NCI-H1930 (cell line): ENCODE measurements at regions not wholly inside any gene's neighbourhood (a gene's known extent, or its start where the extent isn't known, plus 50 kb on each side); places are given as distances from the start of the nearest gene placed in this dataset.
"Not testable (repeated sequence)": the region's sequence is repeated elsewhere in the genome, so short reads cannot be mapped to it uniquely, and the experiment has no call there.

Experiments
- DNase-seq, 2 experiments: peaks; one replicate each; lab custom pipeline; 2025; lab: John Stamatoyannopoulos, UW

DNA sequence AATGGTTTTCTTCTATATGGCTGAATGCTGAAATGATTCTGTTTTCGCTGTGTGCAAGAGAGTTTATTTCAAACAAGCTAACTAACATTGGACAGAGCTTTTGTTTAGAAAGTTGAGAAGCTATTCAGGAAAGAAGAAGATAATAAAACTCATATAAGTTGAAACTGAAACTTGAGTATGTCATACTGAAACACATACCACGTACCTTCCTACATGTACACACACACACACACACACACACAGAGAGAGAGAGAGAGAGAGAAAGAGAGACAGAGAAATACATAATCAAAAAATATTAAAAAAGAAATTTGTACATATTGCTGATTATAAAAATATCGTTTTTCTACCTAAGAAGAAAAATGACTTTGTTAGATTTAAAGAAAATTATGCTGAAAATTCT is 561.9 kb upstream of the KCND2 start:
- DNase-seq, result no peak

- DNase-seq, result no peak
Observed at GRCh38 chr7:119712886-119713462, 560.0 kb upstream of the KCND2 start.

DNA sequence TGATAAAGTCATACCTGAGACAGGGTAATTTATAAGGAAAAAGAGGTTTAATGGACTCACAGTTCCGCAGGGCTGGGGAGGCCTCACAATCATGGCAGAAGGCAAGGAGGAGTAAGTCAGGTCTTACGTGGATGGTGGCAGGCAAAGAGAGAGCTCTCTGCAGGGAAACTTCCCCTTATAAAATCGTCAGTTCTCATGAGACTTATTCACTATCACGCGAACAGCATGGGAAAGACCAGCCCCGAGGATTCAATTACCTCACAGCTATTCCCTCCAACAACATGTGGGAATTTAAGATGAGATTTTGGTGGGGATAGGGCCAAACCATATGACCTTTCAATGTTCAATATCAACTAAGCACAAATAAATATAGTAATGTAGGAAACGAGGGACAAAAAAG is 559.4 kb upstream of the KCND2 start:
- no peak for DNase-seq

- DNase-seq, result no peak
Observed at GRCh38 chr7:119720541-119720940, 552.4 kb upstream of the KCND2 start.

GRCh38 chr7:119724041-119724792 is 548.8 kb upstream of the KCND2 start:
- no peak for DNase-seq

GRCh38 chr7:119733127-119733879 is 539.7 kb upstream of the KCND2 start:
- no peak for DNase-seq

DNA sequence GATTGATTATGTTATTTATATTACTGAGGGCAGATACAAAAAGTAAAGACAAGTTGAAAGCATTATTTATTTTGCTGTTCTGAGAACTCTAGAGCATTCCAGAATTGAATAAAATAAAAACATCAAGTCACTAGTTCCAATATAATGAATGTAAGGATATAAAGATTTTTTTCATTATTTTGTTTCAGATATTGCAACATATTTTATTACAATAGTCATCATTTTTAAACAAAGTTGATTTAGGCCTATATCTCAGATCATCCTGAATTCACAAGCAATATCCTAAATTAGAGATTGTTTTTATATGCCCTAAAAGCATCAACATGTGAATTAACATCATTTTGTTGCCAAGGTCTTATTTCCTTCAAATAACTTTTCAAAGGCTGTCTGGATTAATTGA is 535.6 kb upstream of the KCND2 start:
- DNase-seq, result no peak

- not testable (repeated sequence) for DNase-seq
Observed at GRCh38 chr7:119745280-119745679, 527.7 kb upstream of the KCND2 start.

GRCh38 chr7:119748251-119748860 is 524.6 kb upstream of the KCND2 start:
- DNase-seq, result no peak

- no peak for DNase-seq
Observed at GRCh38 chr7:119748991-119749390, 524.0 kb upstream of the KCND2 start.

- no peak for DNase-seq
Observed at GRCh38 chr7:119756687-119757086, 516.3 kb upstream of the KCND2 start.

DNA sequence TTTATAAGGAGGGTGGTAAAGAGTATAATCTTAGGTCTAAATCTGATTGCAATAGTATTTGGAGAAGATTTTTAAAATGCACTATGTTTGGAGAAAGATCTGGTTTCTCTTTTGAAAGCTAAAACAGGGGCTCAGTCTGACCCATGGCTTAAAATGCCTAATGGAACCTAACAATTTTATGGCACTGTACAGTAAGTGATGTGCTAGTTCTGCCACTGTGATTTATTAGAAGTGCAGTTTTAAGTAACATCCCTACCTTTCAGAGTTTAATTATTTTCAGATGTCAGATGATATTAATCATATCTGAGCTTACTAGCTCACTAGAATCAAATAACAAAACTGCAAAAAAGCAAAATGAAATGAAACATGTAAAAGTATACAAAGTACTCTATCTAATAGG is 514.7 kb upstream of the KCND2 start:
- DNase-seq, result no peak

DNA sequence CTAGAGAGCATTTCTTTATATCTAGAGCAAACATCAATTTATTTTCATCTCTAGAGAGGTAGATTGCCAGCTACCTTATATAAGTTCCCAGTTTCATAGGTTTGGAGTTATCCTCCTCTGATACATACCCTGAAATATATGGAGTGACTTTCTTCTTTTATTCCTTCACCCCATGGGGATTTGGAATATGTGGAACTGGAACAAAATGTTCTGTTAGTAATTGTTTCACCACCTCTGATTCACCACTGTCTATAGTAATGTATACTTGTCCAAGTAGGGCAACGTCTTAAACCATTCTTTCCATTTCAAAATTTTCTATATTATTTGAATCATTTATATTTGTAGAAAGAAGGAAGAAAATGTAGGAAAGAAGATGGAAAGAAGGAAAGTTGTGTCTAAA is 511.2 kb upstream of the KCND2 start:
- DNase-seq, result no peak

DNA sequence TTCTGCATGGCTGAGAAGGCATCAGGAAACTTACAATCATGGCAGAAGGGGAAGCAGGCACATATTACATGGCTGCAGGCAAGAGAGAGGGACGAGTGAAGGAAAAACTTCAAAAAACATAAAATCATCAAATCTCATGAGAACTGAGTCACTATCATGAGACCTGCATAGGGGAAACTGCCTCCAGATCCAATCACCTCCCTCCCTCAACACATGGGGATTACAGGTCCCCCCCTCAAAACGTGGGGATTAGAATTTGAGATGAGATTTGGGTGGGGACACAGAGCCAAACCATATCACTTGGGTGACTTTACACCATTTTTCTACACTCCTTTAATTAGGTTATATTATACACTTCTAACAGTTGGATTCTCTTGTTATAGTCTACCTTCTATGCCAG is 490.7 kb upstream of the KCND2 start:
- DNase-seq, result no peak

DNA sequence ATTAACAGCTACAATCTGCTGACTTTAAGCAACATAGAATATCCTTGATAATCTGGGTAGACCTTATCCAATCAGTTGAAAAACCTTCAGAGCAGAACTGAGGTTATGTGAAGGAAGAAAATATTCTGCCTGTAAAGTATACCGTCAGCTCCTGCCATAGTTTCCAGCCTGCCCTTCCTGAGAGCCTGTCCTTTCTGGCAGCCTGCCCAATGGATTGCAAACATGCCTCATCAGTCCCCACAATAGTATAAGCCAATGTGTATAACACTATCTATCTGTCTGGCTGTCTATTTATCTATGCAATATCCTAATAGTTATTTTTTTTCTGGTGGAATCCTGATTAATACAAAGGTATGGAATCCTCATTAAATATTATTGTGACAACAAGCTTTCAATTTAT is 489.2 kb upstream of the KCND2 start:
- DNase-seq, result no peak

DNA sequence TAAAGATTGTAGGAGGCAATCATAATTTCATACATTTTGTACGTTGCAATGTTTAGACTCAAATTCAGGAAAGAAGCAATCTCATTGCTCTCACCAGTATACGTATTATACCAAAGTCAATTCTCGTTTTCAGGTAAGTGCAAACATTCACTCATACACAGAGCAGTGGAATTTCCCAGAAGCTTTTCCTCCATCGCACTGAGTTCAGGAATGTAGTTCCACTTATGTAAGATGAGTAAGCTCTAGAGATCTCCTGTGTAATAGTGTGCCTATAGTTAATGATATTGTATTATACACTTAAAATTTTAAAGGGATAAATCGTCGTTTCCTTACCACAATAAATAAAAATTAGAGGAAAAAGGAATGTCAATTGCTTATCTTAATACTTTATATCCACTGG is 470.8 kb upstream of the KCND2 start:
- DNase-seq, result no peak

DNA sequence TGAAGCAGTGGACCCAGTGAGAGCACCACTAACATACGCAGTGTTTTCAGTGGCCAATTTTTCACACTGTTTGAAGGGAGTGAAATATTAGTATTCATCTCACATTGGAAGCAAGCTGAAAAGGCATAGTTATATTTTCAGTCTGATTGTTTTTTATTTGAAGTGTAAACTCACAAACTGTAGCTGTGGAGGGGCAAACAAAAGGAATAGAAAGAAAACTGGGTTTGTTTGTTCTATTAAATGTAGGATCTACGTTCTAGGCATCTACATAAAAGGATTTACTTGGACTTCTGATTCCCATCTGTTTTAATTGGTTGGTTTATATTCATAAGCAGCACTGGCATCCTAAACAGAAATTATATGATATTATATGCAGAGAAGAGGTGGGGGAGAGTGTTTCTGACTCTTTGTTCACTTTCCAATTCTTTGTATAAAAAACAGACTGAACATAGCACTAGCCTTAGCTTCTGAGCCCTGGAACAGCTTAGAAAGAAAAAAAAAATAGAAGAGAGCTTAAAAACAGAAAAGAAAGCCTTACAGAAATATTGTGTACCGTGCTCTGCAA is 447.8 kb upstream of the KCND2 start:
- no peak for DNase-seq

DNA sequence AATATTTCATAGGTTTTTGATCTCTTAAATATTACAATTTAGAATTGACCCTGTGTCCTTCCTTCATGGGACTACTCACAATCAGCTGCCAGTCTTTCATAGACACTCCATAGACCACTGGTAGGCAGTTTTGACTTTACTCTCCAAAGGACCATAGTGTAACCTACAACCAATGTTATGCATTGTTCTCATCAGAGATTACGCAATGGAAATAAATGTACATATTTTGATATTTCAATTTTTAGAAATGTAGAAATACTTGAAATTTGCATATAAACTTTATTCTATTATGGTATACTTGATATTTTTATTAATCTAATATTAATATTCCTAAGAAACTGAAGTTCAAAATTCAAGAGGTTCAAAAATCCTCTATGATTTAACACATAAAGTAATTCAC is 446.4 kb upstream of the KCND2 start:
- no peak for DNase-seq

DNA sequence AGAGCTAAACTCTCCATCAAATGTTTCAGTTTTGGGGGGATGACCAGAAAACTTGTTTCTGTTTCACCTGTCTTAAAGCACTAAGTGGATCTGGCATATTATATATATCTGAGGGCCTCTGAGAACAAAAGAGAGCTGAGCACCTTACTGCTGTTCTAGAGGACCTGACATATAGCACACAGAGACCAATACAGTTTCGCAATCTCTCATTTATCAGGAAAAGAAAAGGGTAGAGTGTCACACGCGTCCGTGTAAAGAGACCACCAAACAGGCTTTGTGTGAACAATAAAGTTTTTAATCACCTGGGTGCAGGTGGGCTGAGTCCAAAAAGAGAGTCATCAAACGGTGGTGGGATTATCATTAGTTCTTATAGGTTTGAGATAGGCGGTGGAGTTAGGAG is 434.5 kb upstream of the KCND2 start:
- DNase-seq, result no peak

GRCh38 chr7:119842337-119842736 is 430.6 kb upstream of the KCND2 start:
- no peak for DNase-seq

DNA sequence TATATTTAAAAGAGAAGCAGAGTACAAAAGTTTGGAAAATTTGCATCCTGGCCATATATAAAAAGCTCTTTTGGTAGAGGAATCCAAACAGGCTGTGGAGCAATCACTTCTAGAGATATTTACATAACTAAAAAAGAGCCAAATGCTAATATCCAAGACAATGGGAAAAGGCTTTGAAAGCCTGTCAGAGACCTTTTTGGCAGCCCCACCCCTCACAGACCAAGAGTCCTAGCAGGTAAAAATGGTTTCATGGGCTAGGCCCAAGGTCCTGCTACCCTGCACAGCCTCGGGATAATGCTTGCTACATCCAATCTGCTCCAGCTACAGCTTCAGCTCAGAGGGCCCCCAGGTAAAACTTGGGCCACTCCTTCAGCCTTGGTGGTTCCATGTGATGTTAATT is 430.2 kb upstream of the KCND2 start:
- DNase-seq, result no peak

GRCh38 chr7:119861385-119861784 is 411.6 kb upstream of the KCND2 start:
- no peak for DNase-seq

- no peak for DNase-seq
Observed at GRCh38 chr7:119868387-119868786, 404.6 kb upstream of the KCND2 start.
